ENCODE measurements at regions not wholly inside any gene's neighbourhood (a gene's known extent, or its start where the extent isn't known, plus 50 kb on each side); places are given as distances from the start of the nearest gene placed in this dataset.

DNA sequence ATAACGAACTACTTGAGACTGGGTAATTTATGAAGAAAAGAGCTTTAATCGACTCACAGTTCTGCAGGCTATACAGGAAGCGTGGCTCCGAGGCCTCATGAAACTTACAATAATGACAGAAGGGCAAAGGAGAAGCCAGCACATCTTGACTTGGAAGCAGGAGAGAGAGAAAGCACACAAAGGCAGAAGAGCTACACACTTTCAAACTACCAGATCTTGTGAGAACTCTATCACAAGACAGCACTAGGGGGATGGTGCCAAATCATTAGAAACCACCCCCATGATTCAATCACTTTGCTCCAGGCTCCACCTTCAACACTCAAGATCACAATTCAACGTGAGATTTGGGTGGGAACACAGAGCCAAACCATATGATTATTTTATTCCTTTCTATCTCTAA lies 655.9 kb upstream of the SYT4 start:
- TF ChIP-seq, protein P1, sequence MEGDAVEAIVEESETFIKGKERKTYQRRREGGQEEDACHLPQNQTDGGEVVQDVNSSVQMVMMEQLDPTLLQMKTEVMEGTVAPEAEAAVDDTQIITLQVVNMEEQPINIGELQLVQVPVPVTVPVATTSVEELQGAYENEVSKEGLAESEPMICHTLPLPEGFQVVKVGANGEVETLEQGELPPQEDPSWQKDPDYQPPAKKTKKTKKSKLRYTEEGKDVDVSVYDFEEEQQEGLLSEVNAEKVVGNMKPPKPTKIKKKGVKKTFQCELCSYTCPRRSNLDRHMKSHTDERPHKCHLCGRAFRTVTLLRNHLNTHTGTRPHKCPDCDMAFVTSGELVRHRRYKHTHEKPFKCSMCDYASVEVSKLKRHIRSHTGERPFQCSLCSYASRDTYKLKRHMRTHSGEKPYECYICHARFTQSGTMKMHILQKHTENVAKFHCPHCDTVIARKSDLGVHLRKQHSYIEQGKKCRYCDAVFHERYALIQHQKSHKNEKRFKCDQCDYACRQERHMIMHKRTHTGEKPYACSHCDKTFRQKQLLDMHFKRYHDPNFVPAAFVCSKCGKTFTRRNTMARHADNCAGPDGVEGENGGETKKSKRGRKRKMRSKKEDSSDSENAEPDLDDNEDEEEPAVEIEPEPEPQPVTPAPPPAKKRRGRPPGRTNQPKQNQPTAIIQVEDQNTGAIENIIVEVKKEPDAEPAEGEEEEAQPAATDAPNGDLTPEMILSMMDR (IDR thresholded peaks at IDR 0.05) = no peak
- TF ChIP-seq POLR2A (IDR thresholded peaks at IDR 0.05) = no peak
